Hepatocyte (in vitro differentiated cells): ENCODE measurements at regions not wholly inside any gene's neighbourhood (a gene's known extent, or its start where the extent isn't known, plus 50 kb on each side); places are given as distances from the start of the nearest gene placed in this dataset.
A peak's percentile ranks its signal among the peaks of the same experiment; 100 is the strongest.

Source experiments
- DNase-seq: peaks from one replicate; pipeline ENCODE4 v3.0.0-alpha.2; 2016; ENCODE audit warnings: low spot score
- H2AFZ ChIP-seq: fragments of 200-600 bp; sonication (generic); 2 replicates; pipeline ENCODE4 v1.6.0; 2016; ENCODE audit warnings: antibody characterized with exemption, mild to moderate bottlenecking
- H3K27ac ChIP-seq: fragments of 200-600 bp; sonication (generic); 2 replicates; pipeline ENCODE4 v1.5.1; 2016; ENCODE audit warnings: mild to moderate bottlenecking
- H3K27me3 ChIP-seq: fragments of 200-600 bp; sonication (generic); 2 replicates; pipeline ENCODE4 v1.6.1; 2016
- H3K36me3 ChIP-seq: fragments of 200-600 bp; sonication (generic); replicated peaks from 2 replicates; pipeline ENCODE4 v1.5.1; 2016; ENCODE audit warnings: low read depth; ENCODE audit not compliant: insufficient read depth
- H3K4me1 ChIP-seq: fragments of 200-600 bp; sonication (generic); 2 replicates; pipeline ENCODE4 v1.5.1; 2016; ENCODE audit warnings: mild to moderate bottlenecking, moderate library complexity; ENCODE audit not compliant: insufficient read depth
- H3K4me2 ChIP-seq: fragments of 200-600 bp; sonication (generic); 2 replicates; pipeline ENCODE4 v1.6.0; 2016
- H3K4me3 ChIP-seq: fragments of 200-600 bp; sonication (generic); 2 replicates; pipeline ENCODE4 v1.5.1; 2016; ENCODE audit warnings: mild to moderate bottlenecking
- H3K79me2 ChIP-seq: fragments of 200-600 bp; sonication (generic); 2 replicates; pipeline ENCODE4 v1.6.0; 2017; ENCODE audit warnings: mild to moderate bottlenecking
- H3K9me2 ChIP-seq: fragments of 200-600 bp; sonication (generic); replicated peaks from 2 replicates; pipeline ENCODE4 v1.6.0; 2017; ENCODE audit warnings: mild to moderate bottlenecking; ENCODE audit not compliant: insufficient read depth
- H3K9me3 ChIP-seq: fragments of 200-600 bp; sonication (generic); 2 replicates; pipeline ENCODE4 v1.5.1; 2016; ENCODE audit warnings: low read depth, mild to moderate bottlenecking
- H4K20me1 ChIP-seq: fragments of 200-600 bp; sonication (generic); 2 replicates; pipeline ENCODE4 v1.6.0; 2016; ENCODE audit warnings: mild to moderate bottlenecking; ENCODE audit not compliant: insufficient read depth, poor library complexity, severe bottlenecking
- CTCF ChIP-seq: fragments of 200-600 bp; sonication (generic); IDR thresholded peaks from 2 replicates; pipeline ENCODE4 v1.5.1; 2016; ENCODE audit warnings: antibody characterized with exemption, mild to moderate bottlenecking; ENCODE audit not compliant: poor library complexity
- EZH2 ChIP-seq: fragments of 200-600 bp; sonication (generic); IDR thresholded peaks from 2 replicates; pipeline ENCODE4 v1.6.1; 2016; ENCODE audit warnings: antibody characterized with exemption, mild to moderate bottlenecking, borderline replicate concordance
- EZH2phosphoT487 ChIP-seq: fragments of 200-600 bp; sonication (generic); IDR thresholded peaks from one replicate; pipeline ENCODE4 v1.6.1; 2018; ENCODE audit warnings: antibody characterized with exemption, mild to moderate bottlenecking, low read depth, moderate library complexity; ENCODE audit not compliant: unreplicated experiment, severe bottlenecking
- WGBS: methylation state at CpG from one replicate; pipeline ENCODE4 v1.1.6; 2016; ENCODE audit warnings: low lambda C conversion rate; ENCODE audit errors: missing lambda C conversion rate; 5-methylcytosine and 5-hydroxymethylcytosine counted together

GRCh38 chr10:36636285-36636839 is 489.0 kb upstream of the ANKRD30A start:
- no peaks in the 10 kb centered on the region for H4K20me1 ChIP-seq
- no peak overlapping the region for H2AFZ ChIP-seq
- no peak for TF ChIP-seq EZH2phosphoT487
- TF ChIP-seq CTCF = no peak
- no peak for TF ChIP-seq EZH2
- no peak for DNase-seq
- no peaks in the 10 kb centered on the region for H3K9me3 ChIP-seq
- 59% methylated on average over 1 of the region's 1 CpG for WGBS
- H3K27ac ChIP-seq = no peak overlapping the region
- H3K4me2 ChIP-seq = no peak overlapping the region
- H3K36me3 ChIP-seq = no peaks in the 10 kb centered on the region
- H3K4me1 ChIP-seq = no peaks in the 10 kb centered on the region
- H3K27me3 ChIP-seq = no peaks in the 10 kb centered on the region
- H3K79me2 ChIP-seq = no peaks in the 10 kb centered on the region
- no peak overlapping the region for H3K4me3 ChIP-seq
- no peaks in the 10 kb centered on the region for H3K9me2 ChIP-seq

- Histone ChIP-seq H3K4me1 (no peaks in the 10 kb centered on the region), H3K9me2 (no peaks in the 10 kb centered on the region), H3K27me3 (no peaks in the 10 kb centered on the region), H3K4me2 (no peak overlapping the region), H3K79me2 (no peaks in the 10 kb centered on the region), H3K36me3 (no peaks in the 10 kb centered on the region), H2AFZ (no peak overlapping the region), H3K9me3 (no peaks in the 10 kb centered on the region), H3K27ac (no peak overlapping the region), H4K20me1 (no peaks in the 10 kb centered on the region), H3K4me3 (no peak overlapping the region)
- TF ChIP-seq CTCF = no peak
- no peak for TF ChIP-seq EZH2phosphoT487
- no peak for TF ChIP-seq EZH2
- 81% methylated on average over 4 of the region's 4 CpGs for WGBS
- DNase-seq = no peak
Measured at GRCh38 chr10:36634916-36635315, 490.5 kb upstream of the ANKRD30A start.

- Histone ChIP-seq H3K4me3 (no peak overlapping the region), H3K27me3 (no peaks in the 10 kb centered on the region), H3K36me3 (no peaks in the 10 kb centered on the region), H3K9me3 (no peaks in the 10 kb centered on the region), H3K9me2 (no peaks in the 10 kb centered on the region), H3K79me2 (no peaks in the 10 kb centered on the region), H3K4me2 (no peak overlapping the region), H2AFZ (no peak overlapping the region), H3K4me1 (no peaks in the 10 kb centered on the region), H3K27ac (no peak overlapping the region), H4K20me1 (no peaks in the 10 kb centered on the region)
- 74% methylated on average over 3 of the region's 3 CpGs for WGBS
- peak; percentile 4 for DNase-seq
- no peak for TF ChIP-seq EZH2phosphoT487
- TF ChIP-seq CTCF = no peak
- no peak for TF ChIP-seq EZH2
Measured at GRCh38 chr10:36630267-36630666, 495.1 kb upstream of the ANKRD30A start.

- 55% methylated on average over 2 of the region's 2 CpGs for WGBS
- H4K20me1 ChIP-seq = no peaks in the 10 kb centered on the region
- DNase-seq = no peak
- H3K79me2 ChIP-seq = no peaks in the 10 kb centered on the region
- no peak overlapping the region for H3K27ac ChIP-seq
- no peak overlapping the region for H3K4me3 ChIP-seq
- H3K4me2 ChIP-seq = no peak overlapping the region
- no peak for TF ChIP-seq CTCF
- no peak for TF ChIP-seq EZH2
- no peak for TF ChIP-seq EZH2phosphoT487
- H3K9me3 ChIP-seq = no peaks in the 10 kb centered on the region
- no peaks in the 10 kb centered on the region for H3K36me3 ChIP-seq
- H2AFZ ChIP-seq = no peak overlapping the region
- no peaks in the 10 kb centered on the region for H3K27me3 ChIP-seq
- no peaks in the 10 kb centered on the region for H3K9me2 ChIP-seq
- no peaks in the 10 kb centered on the region for H3K4me1 ChIP-seq
Measured at GRCh38 chr10:36629476-36629875, 495.9 kb upstream of the ANKRD30A start.
